ENCODE measurements at regions not wholly inside any gene's neighbourhood (a gene's known extent, or its start where the extent isn't known, plus 50 kb on each side); places are given as distances from the start of the nearest gene placed in this dataset.

GRCh38 chr5:155167736-155168135, 154.2 kb downstream of the KIF4B start:
- intact Hi-C loops (cut with DNase I) = no loop called here
- 71 to 76% (median 75%) methylated on average over 3 of the region's 3 CpGs for WGBS, 3 donors

GRCh38 chr5:155181542-155181941, 168.0 kb downstream of the KIF4B start:
- Histone ChIP-seq H3K36me3 (ENCODE audit: insufficient read depth in 1 of 2, low read depth in 1 of 2) (no peaks in the 10 kb centered on the region), H3K4me1 (no peaks in the 10 kb centered on the region), H3K27ac (no peak overlapping the region), H3K9me3 (no peaks in the 10 kb centered on the region), H3K27me3 (ENCODE audit: insufficient read depth in 3 of 3, low read length in 2 of 3) (no peaks in the 10 kb centered on the region), H3K4me3 (no peak overlapping the region)
- 67 to 76% (median 73%) methylated on average over 1 of the region's 1 CpG for WGBS, 3 donors
- no peak for DNase-seq
- no peak for ATAC-seq
- intact Hi-C loops (cut with DNase I) = no loop called here
- TF ChIP-seq CTCF (IDR thresholded peaks at IDR 0.05) = no peak

More at GRCh38 chr5:155167736-155168135, 154.2 kb downstream of the KIF4B start:
- TF ChIP-seq CTCF (IDR thresholded peaks at IDR 0.05) = no peak
- H3K27me3 ChIP-seq (ENCODE audit: insufficient read depth in 3 of 3, low read length in 2 of 3) = no peaks in the 10 kb centered on the region
- no peaks in the 10 kb centered on the region for H3K36me3 ChIP-seq (ENCODE audit: insufficient read depth in 1 of 2, low read depth in 1 of 2)
- no peak overlapping the region for H3K27ac ChIP-seq
- DNase-seq (no peak), ATAC-seq (no peak)
- no peak overlapping the region for H3K4me3 ChIP-seq
- H3K4me1 ChIP-seq = no peaks in the 10 kb centered on the region
- no peaks in the 10 kb centered on the region for H3K9me3 ChIP-seq

- Histone ChIP-seq H3K4me3 (no peak overlapping the region), H3K27me3 (ENCODE audit: insufficient read depth in 3 of 3, low read length in 2 of 3) (no peaks in the 10 kb centered on the region), H3K4me1 (no peaks in the 10 kb centered on the region), H3K9me3 (no peaks in the 10 kb centered on the region), H3K27ac (no peak overlapping the region), H3K36me3 (ENCODE audit: insufficient read depth in 1 of 2, low read depth in 1 of 2) (no peaks in the 10 kb centered on the region)
- 76% methylated on average over 5 of the region's 5 CpGs for WGBS, 3 donors
- ATAC-seq (no peak), DNase-seq (no peak)
- TF ChIP-seq CTCF (IDR thresholded peaks at IDR 0.05) = no peak
- intact Hi-C loops (cut with DNase I) = no loop called here
Measured at GRCh38 chr5:155189476-155189875, 175.9 kb downstream of the KIF4B start.

GRCh38 chr5:155189981-155190380, 176.4 kb downstream of the KIF4B start:
- Histone ChIP-seq H3K4me1 (no peaks in the 10 kb centered on the region), H3K27me3 (ENCODE audit: insufficient read depth in 3 of 3, low read length in 2 of 3) (no peaks in the 10 kb centered on the region), H3K27ac (no peak overlapping the region), H3K4me3 (no peak overlapping the region), H3K36me3 (ENCODE audit: insufficient read depth in 1 of 2, low read depth in 1 of 2) (no peaks in the 10 kb centered on the region), H3K9me3 (no peaks in the 10 kb centered on the region)
- no peak for TF ChIP-seq CTCF (IDR thresholded peaks at IDR 0.05)
- DNase-seq (no peak), ATAC-seq (no peak)
- 51 to 62% (median 57%) methylated on average over 4 of the region's 4 CpGs for WGBS, 3 donors
- intact Hi-C loops (cut with DNase I) = no loop called here

GRCh38 chr5:155193029-155193428, 179.5 kb downstream of the KIF4B start:
- Histone ChIP-seq H3K27me3 (ENCODE audit: insufficient read depth in 3 of 3, low read length in 2 of 3) (peaks cover 0 to 1% (median 0%) of the 10 kb centered on the region in 3 donors), H3K4me1 (no peaks in the 10 kb centered on the region), H3K27ac (no peak overlapping the region), H3K36me3 (ENCODE audit: insufficient read depth in 1 of 2, low read depth in 1 of 2) (no peaks in the 10 kb centered on the region), H3K9me3 (no peaks in the 10 kb centered on the region), H3K4me3 (no peak overlapping the region)
- intact Hi-C loops (cut with DNase I) = no loop called here
- DNase-seq = no peak
- no peak for ATAC-seq
- no peak for TF ChIP-seq CTCF (IDR thresholded peaks at IDR 0.05)
- WGBS, 3 donors = 72 to 80% (median 72%) methylated on average over 3 of the region's 3 CpGs
